Right lung (tissue), 2 donors: ENCODE measurements at regions not wholly inside any gene's neighbourhood (a gene's known extent, or its start where the extent isn't known, plus 50 kb on each side); places are given as distances from the start of the nearest gene placed in this dataset.
"Not testable (repeated sequence)": the region's sequence is repeated elsewhere in the genome, so short reads cannot be mapped to it uniquely, and the experiment has no call there.

Experiments
- DNase-seq, 2 donors: peaks; one replicate each; pipeline ENCODE4 v3.0.0-alpha.2; 2013

GRCh38 chr5:42949348-42950115 is 90.6 kb downstream of the ANXA2R start:
- peak; percentile 38 to 54 for DNase-seq

- no peak for DNase-seq
Observed at GRCh38 chr5:42948961-42949347, 91.2 kb downstream of the ANXA2R start.

DNA sequence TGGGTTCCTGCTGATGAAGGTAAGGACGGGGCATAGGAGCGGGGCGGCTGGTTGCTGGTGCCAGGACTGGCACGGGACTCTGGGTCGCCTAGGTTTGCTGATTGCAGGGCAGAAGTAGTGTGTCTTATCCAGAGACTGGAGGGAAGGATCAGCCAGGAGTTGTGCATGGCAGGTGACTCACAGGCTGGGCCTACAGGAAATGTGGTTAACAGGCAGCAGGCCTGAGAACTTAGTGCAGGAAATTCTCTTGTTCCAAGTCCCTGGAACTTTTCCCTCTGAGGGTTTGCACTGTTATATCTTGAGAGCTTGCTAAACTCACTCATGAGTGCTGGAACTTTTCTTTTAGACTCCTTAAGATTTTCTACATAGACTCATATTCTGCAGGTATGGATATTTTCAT is 95.1 kb downstream of the ANXA2R start:
- DNase-seq = no peak

- no peak for DNase-seq
Observed at GRCh38 chr5:42943931-42944631, 96.0 kb downstream of the ANXA2R start.

DNA sequence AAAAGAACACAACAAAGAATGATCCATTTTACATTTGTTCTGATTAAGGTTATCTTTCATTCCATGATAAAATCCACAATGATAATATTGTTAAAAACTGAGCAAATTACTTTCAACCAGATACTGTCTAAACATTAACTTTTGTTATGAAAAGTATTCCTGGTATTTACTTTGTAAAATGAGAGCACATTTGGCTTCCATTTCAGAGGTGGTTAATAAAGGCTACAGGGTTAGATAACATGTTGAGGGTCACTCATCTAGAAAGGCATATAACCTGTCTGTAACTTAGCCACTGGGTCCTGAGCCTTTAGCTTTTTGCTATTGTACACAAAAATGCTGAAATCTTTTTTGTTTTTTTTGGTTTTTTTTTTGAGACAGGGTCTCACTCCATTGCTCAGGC is 99.3 kb downstream of the ANXA2R start:
- DNase-seq = no peak

DNA sequence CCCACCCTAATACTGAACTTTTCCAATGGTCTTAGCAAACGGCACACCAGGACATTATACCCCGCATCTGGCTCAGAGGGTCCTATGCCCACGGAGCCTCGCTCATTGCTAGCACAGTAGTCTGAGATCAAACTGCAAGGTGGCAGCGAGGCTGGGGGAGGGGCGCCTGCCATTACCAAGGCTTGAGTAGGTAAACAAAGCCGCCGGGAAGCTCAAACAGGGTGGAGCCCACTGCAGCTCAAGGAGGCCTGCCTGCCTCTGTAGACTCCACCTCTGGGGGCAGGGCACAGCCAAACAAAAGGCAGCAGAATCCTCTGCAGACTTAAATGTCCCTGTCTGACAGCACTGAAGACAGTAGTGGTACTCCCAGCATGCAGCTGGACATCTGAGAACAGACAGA is 108.1 kb downstream of the ANXA2R start:
- DNase-seq = not testable (repeated sequence)

GRCh38 chr5:42931451-42931850 is 108.7 kb downstream of the ANXA2R start:
- DNase-seq = not testable (repeated sequence)

- DNase-seq = no peak
Observed at GRCh38 chr5:42930934-42931333, 109.2 kb downstream of the ANXA2R start.

GRCh38 chr5:42929871-42930270 is 110.2 kb downstream of the ANXA2R start:
- no peak for DNase-seq

- no peak for DNase-seq
Observed at GRCh38 chr5:42927730-42928129, 112.4 kb downstream of the ANXA2R start.

DNA sequence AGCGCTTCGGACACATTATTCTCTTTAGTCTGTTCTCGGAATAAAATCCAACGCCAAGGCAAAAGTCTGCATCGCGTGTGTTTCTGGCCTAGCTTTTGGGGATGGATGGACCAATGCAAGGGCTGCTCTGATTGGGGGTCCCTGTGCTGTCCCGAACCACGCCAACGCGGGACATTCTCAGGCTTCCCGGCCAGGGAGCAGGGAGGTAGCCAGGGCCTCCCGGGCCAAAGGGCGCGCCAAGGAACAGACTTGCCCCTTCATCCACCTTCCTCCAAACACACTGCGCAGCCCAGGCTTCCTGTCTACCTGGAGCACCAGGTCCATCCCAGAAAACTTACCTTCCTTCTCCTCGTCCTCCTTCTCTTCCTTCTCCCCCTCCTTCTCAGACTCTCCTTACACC is 113.0 kb upstream of the SELENOP start:
- DNase-seq = no peak

DNA sequence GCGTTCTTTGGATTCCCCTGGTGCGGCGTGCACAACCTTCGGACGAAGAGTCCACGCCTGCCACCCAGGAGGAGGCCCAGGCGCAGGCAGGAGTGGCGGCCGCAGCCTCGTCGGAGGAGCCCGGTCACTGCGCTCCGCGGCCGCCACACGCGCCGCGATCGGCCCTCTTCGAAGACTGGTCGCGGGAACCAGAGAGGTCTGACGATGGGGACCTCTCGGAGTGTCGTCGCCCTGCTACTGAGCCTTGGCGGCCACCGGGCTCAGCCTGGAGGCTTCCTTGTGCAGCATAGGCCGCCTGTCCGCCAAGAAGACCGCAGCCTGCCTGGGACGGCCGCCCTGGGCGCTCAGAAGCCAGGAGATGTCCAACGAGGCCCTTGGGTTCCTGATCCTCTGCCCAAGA is 112.5 kb upstream of the SELENOP start:
- DNase-seq = no peak

GRCh38 chr5:42923710-42924109 is 112.0 kb upstream of the SELENOP start:
- no peak for DNase-seq

DNA sequence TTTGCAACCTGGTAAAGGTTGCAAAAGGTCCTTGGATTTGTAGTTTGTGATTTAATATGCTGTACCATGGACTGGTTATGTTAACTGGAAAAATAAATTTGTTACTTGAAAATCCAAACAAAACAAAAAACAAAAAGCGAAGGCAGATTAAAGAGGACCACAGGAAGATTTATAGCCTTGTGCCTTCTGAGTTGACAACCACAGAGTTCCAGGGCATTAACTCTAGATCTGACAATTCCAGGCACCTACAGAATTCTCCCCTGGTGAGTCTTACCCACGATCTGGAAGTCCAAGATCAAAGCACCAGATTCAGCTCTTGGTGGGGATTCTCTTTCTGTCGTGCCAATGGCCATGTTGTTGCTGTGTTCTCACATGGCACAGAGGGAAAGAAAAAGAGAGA is 107.9 kb upstream of the SELENOP start:
- no peak for DNase-seq

DNA sequence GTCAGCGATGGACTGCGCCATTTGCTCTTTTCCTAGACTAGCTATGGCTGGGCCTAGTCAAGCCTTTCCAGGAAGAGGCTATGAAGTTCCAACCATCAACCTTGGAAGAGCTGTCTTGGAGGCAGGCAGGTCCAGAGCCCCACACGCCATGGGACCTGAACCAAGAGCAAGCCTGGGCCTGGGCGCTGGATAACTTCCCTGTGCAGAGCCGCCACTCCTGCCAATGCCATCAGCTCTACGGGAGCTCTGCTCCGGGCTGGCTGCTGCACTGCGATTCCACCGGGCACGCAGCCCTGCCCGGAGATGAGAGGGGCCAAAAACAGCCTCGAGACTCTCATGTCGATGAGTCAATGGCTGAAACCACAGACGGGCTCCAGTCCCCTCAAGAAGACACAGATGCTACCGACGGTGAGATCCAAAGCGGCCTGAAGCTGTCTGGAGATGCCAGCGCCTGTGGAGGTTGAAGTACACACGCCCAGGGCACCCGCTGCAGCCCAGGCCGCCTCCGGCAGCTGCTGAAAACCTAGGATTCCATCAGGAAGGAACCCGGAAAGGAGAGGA is 103.7 kb upstream of the SELENOP start:
- no peak for DNase-seq

DNA sequence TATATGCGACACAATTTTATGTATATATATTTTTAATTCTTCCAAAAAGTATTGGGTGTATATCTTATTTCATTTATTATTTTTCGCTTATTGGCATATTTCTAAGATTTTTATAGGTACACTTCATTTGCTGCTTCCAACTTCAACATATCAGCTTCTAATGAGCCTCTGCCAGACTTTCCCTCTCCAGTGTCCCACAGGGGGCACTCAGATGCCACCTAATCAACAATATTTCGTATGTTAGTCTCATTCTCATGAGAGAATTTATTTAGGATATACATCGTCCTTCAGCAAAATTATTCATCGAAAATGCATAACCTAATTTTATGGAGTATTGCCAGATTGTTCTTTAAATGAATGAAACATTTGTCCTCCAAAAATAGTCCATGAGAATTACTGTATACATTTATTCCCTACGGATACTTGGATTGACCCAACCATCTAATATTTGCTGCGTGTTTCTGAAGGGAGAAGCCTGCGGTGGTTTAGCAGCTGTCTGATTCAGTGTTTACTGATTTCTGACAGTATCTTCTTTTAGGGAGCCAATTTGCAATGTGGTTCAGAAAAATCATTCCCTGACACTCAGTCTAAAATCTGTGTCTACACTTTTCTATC is 100.6 kb upstream of the SELENOP start:
- DNase-seq = peak in 1 of 2 donors; percentile 26

- peak; percentile 71 to 82 for DNase-seq
Observed at GRCh38 chr5:42908509-42909488, 97.1 kb upstream of the SELENOP start.

- no peak for DNase-seq
Observed at GRCh38 chr5:42908086-42908485, 96.4 kb upstream of the SELENOP start.

- no peak for DNase-seq
Observed at GRCh38 chr5:42905827-42906226, 94.1 kb upstream of the SELENOP start.

GRCh38 chr5:42900734-42901133 is 89.0 kb upstream of the SELENOP start:
- no peak for DNase-seq

DNA sequence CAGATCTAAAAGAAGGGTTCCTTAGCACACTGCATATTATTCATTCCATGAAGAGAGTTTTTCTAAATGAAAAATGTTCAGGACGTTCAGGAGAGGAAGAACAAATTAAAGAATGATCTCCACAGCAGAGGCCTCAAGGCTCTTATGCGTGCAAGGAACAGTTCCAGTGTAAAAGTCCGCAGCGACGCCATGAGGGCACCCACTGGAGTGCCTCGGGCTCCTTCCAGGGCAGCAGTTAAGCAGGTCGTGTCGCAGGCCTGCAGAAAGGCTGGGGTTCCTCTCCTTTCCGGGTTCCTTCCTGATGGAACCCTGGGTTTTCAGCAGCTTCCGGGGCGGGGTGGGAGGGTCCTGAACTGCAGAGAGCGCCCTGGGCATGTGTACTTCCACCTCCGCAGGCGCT is 87.1 kb upstream of the SELENOP start:
- DNase-seq = no peak

DNA sequence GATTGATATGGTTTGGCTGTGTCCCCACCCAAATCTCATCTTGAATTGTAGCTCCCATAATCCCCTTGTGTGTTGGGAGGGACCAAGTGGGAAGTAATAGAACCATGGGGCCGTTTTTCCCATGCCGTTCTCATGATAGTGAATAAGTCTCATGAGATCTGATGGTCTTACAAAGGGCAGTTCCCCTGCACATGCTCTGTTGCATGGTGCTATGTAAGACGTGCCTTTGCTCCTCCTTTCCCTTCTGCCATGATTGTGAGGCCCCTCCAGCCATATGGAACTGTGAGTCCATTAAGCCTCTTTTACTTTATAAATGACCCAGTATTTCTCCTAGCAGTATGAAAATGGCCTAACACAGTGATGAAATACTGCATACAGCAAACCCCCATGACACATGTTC is 84.8 kb upstream of the SELENOP start:
- no peak for DNase-seq
